Naive thymus-derived CD4-positive, alpha-beta T cell (primary cell): ENCODE measurements at regions not wholly inside any gene's neighbourhood (a gene's known extent, or its start where the extent isn't known, plus 50 kb on each side); places are given as distances from the start of the nearest gene placed in this dataset.

ENCODE experiments used
- ATAC-seq: fragments of 150-1000 bp; cut with Tn5 transposase; 2 replicates; pipeline ENCODE4 v1.10.0; 2021; ENCODE audit warnings: mild to moderate bottlenecking, moderate library complexity
- CTCF ChIA-PET: fragments of 350-600 bp; sonication (Branson Sonifier 250); formaldehyde crosslinking; loops from one replicate; lab custom pipeline; 2021; ENCODE audit warnings: antibody characterized with exemption; lab: Charles Lee
- POLR2A ChIA-PET: fragments of 350-600 bp; sonication (Branson Sonifier 250); formaldehyde crosslinking; loops from one replicate; lab custom pipeline; 2021; ENCODE audit warnings: antibody characterized with exemption, inconsistent platforms; lab: Charles Lee
- DNase-seq, 9 donors: peaks; one replicate each; pipeline versions ENCODE4 v3.0.0 to v3.0.0-alpha.2; 2020 to 2022; ENCODE audit warnings: mixed read lengths in 1 of 9
- H3K27ac ChIP-seq: one replicate; pipeline ENCODE4 v1.7.0; 2013; ENCODE audit warnings: mild to moderate bottlenecking, low read depth, low read length, moderate library complexity
- H3K27me3 ChIP-seq, 2 donors: one replicate each; pipeline ENCODE4 v1.7.0; 2013; ENCODE audit warnings: low read length in 2 of 2, mild to moderate bottlenecking in 2 of 2, moderate library complexity in 2 of 2; ENCODE audit not compliant: control insufficient read depth in 2 of 2, insufficient read depth in 2 of 2
- H3K36me3 ChIP-seq, 3 experiments: 1 replicate in 2 of 3; 2 replicates in 1 of 3; pipeline ENCODE4 v1.7.0; 2013; ENCODE audit warnings: low read length in 3 of 3, mild to moderate bottlenecking in 3 of 3, moderate library complexity in 1 of 3; ENCODE audit not compliant: insufficient read depth in 3 of 3, control insufficient read depth in 2 of 3
- H3K4me1 ChIP-seq, 2 donors: one replicate each; pipeline ENCODE4 v1.7.0; 2013; ENCODE audit warnings: low read length in 2 of 2, mild to moderate bottlenecking in 2 of 2, moderate library complexity in 1 of 2; ENCODE audit not compliant: control insufficient read depth in 2 of 2, insufficient read depth in 2 of 2
- H3K4me3 ChIP-seq: 2 replicates; pipeline ENCODE4 v1.7.0; 2013; ENCODE audit warnings: mild to moderate bottlenecking, low read length
- H3K9me3 ChIP-seq, 3 experiments: 1 replicate in 2 of 3; 2 replicates in 1 of 3; pipeline ENCODE4 v1.7.0; 2013; ENCODE audit warnings: low read length in 3 of 3; ENCODE audit not compliant: control insufficient read depth in 2 of 3
- H3K27ac Mint-ChIP-seq, 9 donors: one replicate each; pipeline ENCODE4 v1.8.0; 2020 to 2022; ENCODE audit warnings: mixed read lengths in 9 of 9, mild to moderate bottlenecking in 8 of 9, moderate library complexity in 5 of 9, inconsistent platforms in 2 of 9
- H3K27me3 Mint-ChIP-seq, 5 donors: one replicate each; pipeline ENCODE4 v1.8.0; 2021 to 2022; ENCODE audit warnings: mixed read lengths in 5 of 5, mild to moderate bottlenecking in 1 of 5
- H3K36me3 Mint-ChIP-seq, 5 donors: one replicate each; pipeline ENCODE4 v1.8.0; 2020 to 2022; ENCODE audit warnings: mixed read lengths in 5 of 5, mild to moderate bottlenecking in 3 of 5, inconsistent platforms in 1 of 5
- H3K4me1 Mint-ChIP-seq, 7 donors: one replicate each; pipeline ENCODE4 v1.8.0; 2020 to 2022; ENCODE audit warnings: mixed read lengths in 7 of 7, mild to moderate bottlenecking in 3 of 7, inconsistent platforms in 1 of 7
- H3K4me3 Mint-ChIP-seq, 10 donors: one replicate each; pipeline ENCODE4 v1.8.0; 2020 to 2022; ENCODE audit warnings: mild to moderate bottlenecking in 10 of 10, mixed read lengths in 10 of 10, moderate library complexity in 6 of 10, inconsistent platforms in 2 of 10
- H3K9me3 Mint-ChIP-seq, 11 donors: one replicate each; pipeline ENCODE4 v1.8.0; 2020 to 2022; ENCODE audit warnings: mixed read lengths in 11 of 11, mild to moderate bottlenecking in 4 of 11, inconsistent platforms in 1 of 11, moderate library complexity in 1 of 11
- intact Hi-C, 2 donors: fragments of 100-400 bp; cut with micrococcal nuclease; formaldehyde crosslinking; loops; one replicate each; pipeline ENCODE4 v1.15.1; 2023

GRCh38 chr14:27114180-27114579 is 516.3 kb upstream of the NOVA1 start:
- Mint-ChIP-seq H3K4me1 (no peaks in the 10 kb centered on the region), H3K9me3 (peaks cover 0 to 27% (median 12%) of the 10 kb centered on the region in 11 donors), H3K4me3 (no peak overlapping the region), H3K27me3 (no peaks in the 10 kb centered on the region), H3K27ac (no peak overlapping the region), H3K36me3 (peaks cover 0 to 4% (median 0%) of the 10 kb centered on the region in 5 donors)
- Histone ChIP-seq H3K9me3 (no peaks in the 10 kb centered on the region), H3K27me3 (no peaks in the 10 kb centered on the region), H3K4me1 (no peaks in the 10 kb centered on the region), H3K36me3 (no peaks in the 10 kb centered on the region), H3K4me3 (no peak overlapping the region), H3K27ac (no peak overlapping the region)
- intact Hi-C loops, result no loop called here
- CTCF ChIA-PET, result no interaction called here
- DNase-seq (no peak), ATAC-seq (no peak)
- POLR2A ChIA-PET, result no interaction called here

GRCh38 chr14:27123162-27123561 is 525.3 kb upstream of the NOVA1 start:
- Mint-ChIP-seq H3K36me3 (peaks cover 0 to 6% (median 0%) of the 10 kb centered on the region in 5 donors), H3K9me3 (peaks cover 5 to 40% (median 18%) of the 10 kb centered on the region in 11 donors), H3K27ac (no peak overlapping the region), H3K4me1 (no peaks in the 10 kb centered on the region), H3K27me3 (no peaks in the 10 kb centered on the region), H3K4me3 (no peak overlapping the region)
- Histone ChIP-seq H3K36me3 (no peaks in the 10 kb centered on the region), H3K9me3 (no peaks in the 10 kb centered on the region), H3K27ac (no peak overlapping the region), H3K27me3 (no peaks in the 10 kb centered on the region), H3K4me3 (no peak overlapping the region), H3K4me1 (no peaks in the 10 kb centered on the region)
- DNase-seq (no peak), ATAC-seq (no peak)
- intact Hi-C loops, result no loop called here
- POLR2A ChIA-PET, result no interaction called here
- CTCF ChIA-PET, result no interaction called here

- Histone ChIP-seq H3K27me3 (no peaks in the 10 kb centered on the region), H3K27ac (no peak overlapping the region), H3K4me3 (no peak overlapping the region), H3K4me1 (no peaks in the 10 kb centered on the region), H3K9me3 (no peaks in the 10 kb centered on the region), H3K36me3 (no peaks in the 10 kb centered on the region)
- ATAC-seq, result no peak
- no peak for DNase-seq
- Mint-ChIP-seq H3K27me3 (no peaks in the 10 kb centered on the region), H3K9me3 (peaks cover 2 to 24% (median 12%) of the 10 kb centered on the region in 11 donors), H3K4me3 (no peak overlapping the region), H3K4me1 (no peaks in the 10 kb centered on the region), H3K36me3 (peaks cover 0 to 6% (median 0%) of the 10 kb centered on the region in 5 donors), H3K27ac (no peak overlapping the region)
- ChIA-PET POLR2A (no interaction called here), CTCF (no interaction called here)
- intact Hi-C loops, result no loop called here
Measured at GRCh38 chr14:27127838-27128237, 530.0 kb upstream of the NOVA1 start.

DNA sequence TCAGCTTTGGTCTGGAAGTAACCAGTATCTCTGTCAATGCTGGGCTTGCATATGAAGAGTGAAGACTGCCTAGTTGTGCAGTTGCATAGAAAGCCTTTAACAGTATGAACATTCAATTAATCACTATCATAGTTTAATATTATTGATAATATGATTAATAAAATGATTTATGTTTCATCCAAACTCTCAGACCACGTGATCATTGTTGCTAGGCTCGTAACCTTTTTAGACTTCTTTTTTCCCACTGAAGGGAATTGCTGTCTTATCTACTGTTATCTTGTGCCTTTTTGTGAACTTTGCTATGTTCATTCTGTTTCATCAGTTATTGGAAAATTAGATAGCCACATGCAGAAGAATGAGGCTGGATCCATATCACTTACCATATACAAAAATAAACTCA is 536.4 kb upstream of the NOVA1 start:
- H3K4me1 ChIP-seq, result no peaks in the 10 kb centered on the region
- intact Hi-C loops, result no loop called here
- Mint-ChIP-seq H3K27me3 (no peaks in the 10 kb centered on the region), H3K36me3 (no peaks in the 10 kb centered on the region), H3K9me3 (peaks cover 0 to 23% (median 9%) of the 10 kb centered on the region in 11 donors), H3K4me3 (no peak overlapping the region), H3K27ac (no peak overlapping the region), H3K4me1 (no peaks in the 10 kb centered on the region)
- CTCF ChIA-PET, result no interaction called here
- DNase-seq (no peak), ATAC-seq (no peak)
- H3K27me3 ChIP-seq, result no peaks in the 10 kb centered on the region
- H3K27ac ChIP-seq, result no peak overlapping the region
- POLR2A ChIA-PET, result no interaction called here
- no peak overlapping the region for H3K4me3 ChIP-seq
- no peaks in the 10 kb centered on the region for H3K36me3 ChIP-seq
- H3K9me3 ChIP-seq, result no peaks in the 10 kb centered on the region

DNA sequence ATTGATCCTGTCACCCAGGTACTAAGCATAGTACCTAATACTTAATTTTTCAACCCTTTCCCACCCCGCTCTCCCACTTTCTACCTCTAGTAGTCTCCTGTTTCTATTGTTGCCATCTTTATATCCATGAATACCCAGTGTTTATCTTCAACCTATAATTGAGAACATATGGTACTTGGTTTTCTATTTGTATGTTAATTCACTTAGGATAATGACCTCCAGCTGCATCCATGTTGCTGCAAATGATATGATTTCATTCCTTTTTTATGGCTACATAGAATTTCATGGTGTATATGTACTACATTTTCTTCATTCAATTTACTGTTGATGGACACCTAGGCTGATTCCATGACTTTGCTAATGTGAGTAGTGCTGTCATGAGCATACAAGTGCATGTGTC is 547.3 kb upstream of the NOVA1 start:
- H3K27ac Mint-ChIP-seq, result no peak overlapping the region
- no peaks in the 10 kb centered on the region for H3K27me3 Mint-ChIP-seq
- DNase-seq, result no peak
- H3K4me3 ChIP-seq, result no peak overlapping the region
- intact Hi-C loops, result no loop called here
- POLR2A ChIA-PET, result no interaction called here
- H3K36me3 Mint-ChIP-seq, result no peaks in the 10 kb centered on the region
- no peaks in the 10 kb centered on the region for H3K36me3 ChIP-seq
- ATAC-seq, result no peak
- H3K9me3 Mint-ChIP-seq, result peaks cover 3 to 36% (median 21%) of the 10 kb centered on the region in 11 donors
- no peak overlapping the region for H3K4me3 Mint-ChIP-seq
- CTCF ChIA-PET, result no interaction called here
- H3K4me1 ChIP-seq, result no peaks in the 10 kb centered on the region
- no peak overlapping the region for H3K27ac ChIP-seq
- no peaks in the 10 kb centered on the region for H3K4me1 Mint-ChIP-seq
- no peaks in the 10 kb centered on the region for H3K27me3 ChIP-seq
- H3K9me3 ChIP-seq, result no peaks in the 10 kb centered on the region

- Histone ChIP-seq H3K4me3 (no peak overlapping the region), H3K4me1 (no peaks in the 10 kb centered on the region), H3K36me3 (no peaks in the 10 kb centered on the region), H3K27ac (no peak overlapping the region), H3K9me3 (no peaks in the 10 kb centered on the region), H3K27me3 (no peaks in the 10 kb centered on the region)
- intact Hi-C loops, result no loop called here
- Mint-ChIP-seq H3K27ac (no peak overlapping the region), H3K36me3 (no peaks in the 10 kb centered on the region), H3K4me1 (no peaks in the 10 kb centered on the region), H3K27me3 (no peaks in the 10 kb centered on the region), H3K4me3 (no peak overlapping the region), H3K9me3 (peaks cover 3 to 36% (median 21%) of the 10 kb centered on the region in 11 donors)
- DNase-seq, result no peak
- no peak for ATAC-seq
- POLR2A ChIA-PET, result no interaction called here
- CTCF ChIA-PET, result no interaction called here
Measured at GRCh38 chr14:27148143-27148542, 550.3 kb upstream of the NOVA1 start.

- Mint-ChIP-seq H3K36me3 (no peaks in the 10 kb centered on the region), H3K9me3 (peaks cover 0 to 23% (median 9%) of the 10 kb centered on the region in 11 donors), H3K4me3 (no peak overlapping the region), H3K27ac (no peak overlapping the region), H3K27me3 (no peaks in the 10 kb centered on the region), H3K4me1 (no peaks in the 10 kb centered on the region)
- ChIA-PET CTCF (no interaction called here), POLR2A (no interaction called here)
- DNase-seq, result no peak
- Histone ChIP-seq H3K36me3 (no peaks in the 10 kb centered on the region), H3K4me1 (no peaks in the 10 kb centered on the region), H3K9me3 (no peaks in the 10 kb centered on the region), H3K4me3 (no peak overlapping the region), H3K27me3 (no peaks in the 10 kb centered on the region), H3K27ac (no peak overlapping the region)
- no peak for ATAC-seq
- intact Hi-C loops, result no loop called here
Measured at GRCh38 chr14:27164139-27164538, 566.3 kb upstream of the NOVA1 start.
